ENCODE measurements at regions not wholly inside any gene's neighbourhood (a gene's known extent, or its start where the extent isn't known, plus 50 kb on each side); places are given as distances from the start of the nearest gene placed in this dataset.

GRCh38 chr1:165034136-165034809 is 322.2 kb downstream of the LMX1A start:
- TF ChIP-seq CTCF (IDR thresholded peaks at IDR 0.05; ENCODE audit: low read depth, low read length): no peak
- DNase-seq (ENCODE audit: extremely low read depth, low read depth): no peak

- TF ChIP-seq CTCF (IDR thresholded peaks at IDR 0.05; ENCODE audit: low read depth, low read length): no peak
- no peak for DNase-seq (ENCODE audit: extremely low read depth, low read depth)
These were observed 325.5 kb downstream of the LMX1A start for GRCh38 chr1:165031001-165031400.

GRCh38 chr1:165025805-165026204 is 330.7 kb downstream of the LMX1A start:
- no peak for TF ChIP-seq CTCF (IDR thresholded peaks at IDR 0.05; ENCODE audit: low read depth, low read length)
- no peak for DNase-seq (ENCODE audit: extremely low read depth, low read depth)

GRCh38 chr1:165014753-165015152 is 341.8 kb downstream of the LMX1A start:
- TF ChIP-seq CTCF (IDR thresholded peaks at IDR 0.05; ENCODE audit: low read depth, low read length): no peak
- no peak for DNase-seq (ENCODE audit: extremely low read depth, low read depth)

GRCh38 chr1:165011991-165012531 is 344.5 kb downstream of the LMX1A start:
- TF ChIP-seq CTCF (IDR thresholded peaks at IDR 0.05; ENCODE audit: low read depth, low read length): no peak
- DNase-seq (ENCODE audit: extremely low read depth, low read depth): no peak

GRCh38 chr1:165011186-165011585 is 345.3 kb downstream of the LMX1A start:
- DNase-seq (ENCODE audit: extremely low read depth, low read depth): no peak
- no peak for TF ChIP-seq CTCF (IDR thresholded peaks at IDR 0.05; ENCODE audit: low read depth, low read length)

GRCh38 chr1:165010418-165011070 is 346.0 kb downstream of the LMX1A start:
- no peak for TF ChIP-seq CTCF (IDR thresholded peaks at IDR 0.05; ENCODE audit: low read depth, low read length)
- DNase-seq (ENCODE audit: extremely low read depth, low read depth): no peak
